Activated CD4-positive, alpha-beta T cell treated with anti-CD3 and anti-CD28 coated beads for 36 hours (primary cell): ENCODE measurements at regions not wholly inside any gene's neighbourhood (a gene's known extent, or its start where the extent isn't known, plus 50 kb on each side); places are given as distances from the start of the nearest gene placed in this dataset.

ENCODE experiments used
- ATAC-seq: fragments of 200-7000 bp; cut with Tn5 transposase; one replicate; pipeline ENCODE4 v1.10.0; 2021; ENCODE audit warnings: mild to moderate bottlenecking, moderate library complexity
- CTCF ChIA-PET: fragments of 350-600 bp; sonication (Branson Sonifier 250); formaldehyde crosslinking; loops from one replicate; lab custom pipeline; 2021; ENCODE audit warnings: antibody characterized with exemption; lab: Charles Lee
- POLR2A ChIA-PET: fragments of 350-600 bp; sonication (Branson Sonifier 250); formaldehyde crosslinking; loops from one replicate; lab custom pipeline; 2021; ENCODE audit warnings: antibody characterized with exemption, inconsistent platforms; lab: Charles Lee
- DNase-seq: peaks from one replicate; pipeline ENCODE4 v3.0.0-alpha.2; 2020
- H3K27ac Mint-ChIP-seq: one replicate; pipeline ENCODE4 v1.8.0; 2021; ENCODE audit warnings: mixed read lengths
- H3K27me3 Mint-ChIP-seq: one replicate; pipeline ENCODE4 v1.8.0; 2021; ENCODE audit warnings: mixed read lengths
- H3K36me3 Mint-ChIP-seq: one replicate; pipeline ENCODE4 v1.8.0; 2021; ENCODE audit warnings: low read depth, mixed read lengths
- H3K4me1 Mint-ChIP-seq: one replicate; pipeline ENCODE4 v1.8.0; 2021; ENCODE audit warnings: mixed read lengths
- H3K4me3 Mint-ChIP-seq: one replicate; pipeline ENCODE4 v1.8.0; 2021; ENCODE audit warnings: mild to moderate bottlenecking, moderate library complexity, mixed read lengths
- H3K9me3 Mint-ChIP-seq: one replicate; pipeline ENCODE4 v1.8.0; 2021; ENCODE audit warnings: low read depth, mixed read lengths
- intact Hi-C, 2 experiments: fragments of 100-400 bp; cut with DNase I in 1 of 2; cut with micrococcal nuclease in 1 of 2; formaldehyde crosslinking; loops; one replicate each; pipeline versions ENCODE4 v1.14.2 to v1.15.1; 2022 to 2024; cut with DNase I, micrococcal nuclease

- Mint-ChIP-seq H3K27ac (no peak overlapping the region), H3K9me3 (no peaks in the 10 kb centered on the region), H3K4me3 (no peak overlapping the region), H3K27me3 (peaks cover 1% of the 10 kb centered on the region), H3K4me1 (no peaks in the 10 kb centered on the region), H3K36me3 (no peaks in the 10 kb centered on the region)
- ATAC-seq, result no peak
- POLR2A ChIA-PET, result interaction anchor here (0.6 kb wide), 1 partner anchor 133 kb away, joined by 3 read pairs; no protein-coding TSS in a partner anchor
- intact Hi-C loops, result no loop called here
- CTCF ChIA-PET, result no interaction called here
- DNase-seq, result no peak
These were observed 59.1 kb downstream of the CEBPB start for GRCh38 chr20:50249447-50250388.

GRCh38 chr20:50250679-50251382, 60.2 kb downstream of the CEBPB start:
- intact Hi-C loops, result no loop called here
- DNase-seq, result no peak
- Mint-ChIP-seq H3K4me1 (no peaks in the 10 kb centered on the region), H3K27ac (no peak overlapping the region), H3K27me3 (peaks cover 2% of the 10 kb centered on the region), H3K9me3 (no peaks in the 10 kb centered on the region), H3K4me3 (no peak overlapping the region), H3K36me3 (no peaks in the 10 kb centered on the region)
- POLR2A ChIA-PET, result interaction anchor here (0.6 kb wide), 1 partner anchor 132 kb away, joined by 3 read pairs; no protein-coding TSS in a partner anchor
- no peak for ATAC-seq
- CTCF ChIA-PET, result no interaction called here

DNA sequence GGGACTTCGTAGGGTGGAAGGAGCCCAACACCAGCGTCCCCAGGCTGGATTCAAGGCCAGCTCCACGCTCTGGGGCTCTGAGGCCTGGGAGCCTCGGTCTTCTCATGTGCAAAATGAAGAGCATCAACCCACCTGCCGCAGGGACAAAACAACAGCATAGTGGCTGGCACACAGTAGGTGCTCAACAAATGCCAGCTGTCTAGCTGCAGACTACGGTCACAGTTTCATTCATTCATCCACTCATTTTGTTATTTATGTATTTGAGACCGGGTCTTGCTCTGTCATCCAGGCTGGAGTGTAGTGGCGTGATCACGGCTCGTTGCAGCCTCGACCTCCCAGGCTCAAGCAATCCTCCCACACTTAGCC, 60.7 kb downstream of the CEBPB start:
- ChIA-PET POLR2A (no interaction called here), CTCF (no interaction called here)
- peaks cover 2% of the 10 kb centered on the region for H3K27me3 Mint-ChIP-seq

DNA sequence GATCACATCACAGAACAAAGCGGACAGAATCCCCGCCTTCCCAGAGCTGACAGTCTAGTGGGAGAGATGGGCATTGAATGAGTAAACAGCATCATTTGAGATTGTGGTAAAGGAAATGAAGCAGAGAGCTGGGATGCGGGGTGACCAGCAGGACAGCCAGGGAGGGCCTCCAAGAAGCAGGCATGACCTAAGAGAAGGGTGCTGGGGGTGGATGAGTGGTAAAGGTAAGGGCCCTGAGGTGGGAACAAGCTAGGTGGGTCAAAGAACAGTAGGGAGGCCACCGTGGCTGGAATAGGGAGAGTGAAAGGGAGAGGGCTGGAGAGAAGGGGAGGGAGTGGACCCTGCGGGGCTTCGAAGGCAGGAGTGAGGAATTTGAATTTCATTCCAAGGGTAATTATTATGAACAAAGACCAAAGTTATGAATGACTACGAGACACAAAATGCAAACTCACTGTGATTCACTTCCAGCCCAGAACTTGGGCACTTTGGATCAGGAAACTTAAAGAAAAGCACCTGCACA, 61.4 kb downstream of the CEBPB start:
- POLR2A ChIA-PET, result no interaction called here
- no peak for DNase-seq
- CTCF ChIA-PET, result no interaction called here

More for the DNA sequence above, 60.7 kb downstream of the CEBPB start:
- H3K4me3 Mint-ChIP-seq, result no peak overlapping the region
- H3K36me3 Mint-ChIP-seq, result no peaks in the 10 kb centered on the region
- DNase-seq, result no peak
- no peaks in the 10 kb centered on the region for H3K9me3 Mint-ChIP-seq
- H3K4me1 Mint-ChIP-seq, result no peaks in the 10 kb centered on the region
- H3K27ac Mint-ChIP-seq, result no peak overlapping the region
- intact Hi-C loops, result no loop called here
- ATAC-seq, result no peak

DNA sequence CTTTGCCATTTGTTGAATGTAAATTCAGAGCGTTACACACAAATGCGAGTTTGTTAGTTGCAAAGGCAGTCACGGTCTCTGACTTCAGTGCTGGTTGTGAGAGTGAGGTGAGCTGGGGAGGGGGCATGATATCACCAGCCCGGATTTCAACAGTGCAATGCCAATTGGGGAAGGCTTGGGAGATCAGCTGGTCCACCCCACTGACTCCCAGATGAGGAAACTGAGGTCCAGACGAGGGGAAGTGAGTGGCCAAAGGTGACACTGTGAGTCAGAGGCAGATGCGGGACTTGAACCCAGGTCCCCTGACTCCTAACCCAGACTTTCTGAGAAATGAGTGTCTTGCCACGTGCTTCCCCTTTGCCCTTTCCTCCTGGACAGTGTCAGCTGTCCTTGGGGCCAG, 62.1 kb downstream of the CEBPB start:
- intact Hi-C loops, result no loop called here
- DNase-seq, result no peak
- POLR2A ChIA-PET, result no interaction called here
- no peaks in the 10 kb centered on the region for H3K9me3 Mint-ChIP-seq
- H3K27ac Mint-ChIP-seq, result no peak overlapping the region
- no peaks in the 10 kb centered on the region for H3K4me1 Mint-ChIP-seq
- H3K36me3 Mint-ChIP-seq, result no peaks in the 10 kb centered on the region
- no peak overlapping the region for H3K4me3 Mint-ChIP-seq
- no peak for ATAC-seq
- CTCF ChIA-PET, result interaction anchor here (0.6 kb wide), 1 partner anchor 1080 kb away, joined by 3 read pairs; no protein-coding TSS in a partner anchor
- H3K27me3 Mint-ChIP-seq, result peaks cover 2% of the 10 kb centered on the region

More for the DNA sequence above, 61.4 kb downstream of the CEBPB start:
- Mint-ChIP-seq H3K27me3 (peaks cover 2% of the 10 kb centered on the region), H3K27ac (no peak overlapping the region), H3K4me3 (no peak overlapping the region), H3K4me1 (no peaks in the 10 kb centered on the region), H3K36me3 (no peaks in the 10 kb centered on the region), H3K9me3 (no peaks in the 10 kb centered on the region)
- ATAC-seq, result no peak
- intact Hi-C loops, result no loop called here

- H3K4me3 Mint-ChIP-seq, result no peak overlapping the region
- POLR2A ChIA-PET, result no interaction called here
- intact Hi-C loops, result no loop called here
- CTCF ChIA-PET, result interaction anchor here (0.6 kb wide), 1 partner anchor 1080 kb away, joined by 3 read pairs; no protein-coding TSS in a partner anchor
- ATAC-seq (no peak), DNase-seq (no peak)
- H3K4me1 Mint-ChIP-seq, result no peaks in the 10 kb centered on the region
- no peaks in the 10 kb centered on the region for H3K36me3 Mint-ChIP-seq
- H3K27me3 Mint-ChIP-seq, result peaks cover 2% of the 10 kb centered on the region
- no peak overlapping the region for H3K27ac Mint-ChIP-seq
- no peaks in the 10 kb centered on the region for H3K9me3 Mint-ChIP-seq
These were observed 62.5 kb downstream of the CEBPB start for GRCh38 chr20:50253101-50253500.

DNA sequence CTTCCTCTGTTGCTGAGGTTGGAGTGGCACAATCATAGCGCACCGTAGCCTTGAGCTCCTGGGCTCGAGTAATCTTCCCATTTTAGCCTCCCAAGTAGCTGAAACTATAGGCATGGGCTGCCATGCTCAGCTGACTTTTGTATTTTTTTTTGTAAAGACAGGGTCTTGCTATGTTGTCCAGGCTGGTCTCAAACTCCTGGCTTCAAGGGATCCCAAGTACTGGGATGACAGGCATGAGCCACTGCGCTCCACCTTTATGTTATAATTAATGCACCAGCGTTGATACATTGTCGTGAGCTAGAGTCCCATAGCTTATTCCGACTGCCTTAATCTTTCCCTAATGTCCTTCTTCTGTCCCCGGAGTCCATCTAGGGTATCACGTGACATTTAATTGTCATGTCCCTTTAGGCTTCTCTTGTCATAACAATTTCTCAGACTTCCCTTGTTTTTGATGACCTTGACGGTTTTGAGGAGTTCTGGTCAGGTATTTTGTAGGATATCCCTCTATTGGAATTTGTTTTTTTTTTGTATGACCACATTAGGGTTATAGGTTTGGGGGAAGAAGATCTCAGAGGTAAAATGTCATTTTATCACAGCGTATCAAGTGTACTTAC, 63.9 kb downstream of the CEBPB start:
- DNase-seq (no peak), ATAC-seq (no peak)
- CTCF ChIA-PET, result no interaction called here
- Mint-ChIP-seq H3K4me1 (no peaks in the 10 kb centered on the region), H3K27ac (no peak overlapping the region), H3K36me3 (no peaks in the 10 kb centered on the region), H3K27me3 (peaks cover 2% of the 10 kb centered on the region), H3K4me3 (no peak overlapping the region), H3K9me3 (no peaks in the 10 kb centered on the region)
- POLR2A ChIA-PET, result no interaction called here
- intact Hi-C loops, result no loop called here

GRCh38 chr20:50256577-50256976, 65.9 kb downstream of the CEBPB start:
- Mint-ChIP-seq H3K27me3 (peaks cover 2% of the 10 kb centered on the region), H3K27ac (no peak overlapping the region), H3K4me1 (peaks cover 2% of the 10 kb centered on the region), H3K4me3 (no peak overlapping the region), H3K9me3 (no peaks in the 10 kb centered on the region), H3K36me3 (no peaks in the 10 kb centered on the region)
- ATAC-seq (no peak), DNase-seq (no peak)
- ChIA-PET POLR2A (no interaction called here), CTCF (interaction anchor here (1.3 kb wide), 1 partner anchor 12 kb away, joined by 3 read pairs; no protein-coding TSS in a partner anchor)
- intact Hi-C loops, result no loop called here

DNA sequence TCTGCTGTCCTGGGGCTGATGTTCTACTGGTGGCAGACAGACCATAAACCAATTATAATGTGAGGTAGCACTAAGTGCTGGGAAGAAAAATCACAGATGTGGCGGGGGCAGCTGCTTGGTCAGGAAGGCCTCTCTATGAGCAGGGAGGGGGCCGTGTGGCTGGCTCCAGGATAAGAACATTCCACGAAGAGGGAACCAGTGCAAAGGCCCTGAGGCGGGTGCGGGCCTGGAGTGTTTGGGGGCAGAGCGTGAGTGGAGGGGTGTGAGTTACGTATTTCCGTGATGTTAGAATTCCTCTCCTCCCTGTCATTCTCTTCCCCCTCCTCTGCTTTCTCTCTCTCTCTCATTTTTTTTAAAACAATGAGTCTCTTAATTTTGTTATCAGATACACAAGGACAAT, 67.2 kb downstream of the CEBPB start:
- Mint-ChIP-seq H3K4me1 (peaks cover 2% of the 10 kb centered on the region), H3K4me3 (no peak overlapping the region), H3K36me3 (no peaks in the 10 kb centered on the region), H3K9me3 (no peaks in the 10 kb centered on the region), H3K27ac (no peak overlapping the region), H3K27me3 (peaks cover 2% of the 10 kb centered on the region)
- no peak for ATAC-seq
- ChIA-PET POLR2A (no interaction called here), CTCF (no interaction called here)
- DNase-seq, result no peak
- intact Hi-C loops, result no loop called here

DNA sequence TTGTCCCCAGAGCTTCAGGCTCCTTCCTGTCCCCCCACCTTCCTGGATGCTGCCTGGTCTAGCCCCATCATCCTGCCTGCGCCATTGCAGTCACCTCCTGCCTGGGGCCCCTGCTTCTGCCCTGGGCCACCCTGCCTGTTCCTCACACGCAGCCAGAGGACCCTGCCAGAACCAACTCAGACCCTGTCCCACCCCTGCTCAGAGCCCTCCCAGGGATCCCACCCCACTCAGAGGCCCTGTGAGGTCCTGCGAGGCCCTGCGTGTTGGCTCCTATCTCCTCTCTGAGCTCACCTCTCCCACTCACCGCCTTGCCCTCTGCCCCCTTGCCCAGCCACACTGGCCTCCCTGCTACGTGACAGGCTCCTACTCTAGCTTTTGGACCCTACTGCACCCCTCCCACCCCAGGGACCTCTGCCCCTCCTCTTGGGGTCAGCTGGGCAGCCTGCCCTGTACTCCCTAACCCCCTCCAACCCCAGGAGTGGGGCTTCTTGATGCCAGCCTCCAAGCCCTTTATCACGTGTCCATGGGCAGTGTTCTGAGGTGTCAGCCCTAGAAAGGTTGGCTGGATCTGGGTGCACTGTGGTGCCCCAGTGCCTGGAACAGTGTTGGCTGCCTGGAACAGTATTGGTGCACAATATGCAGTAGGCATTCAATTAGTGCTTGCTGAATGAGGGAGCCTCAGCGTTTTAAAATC, 68.3 kb downstream of the CEBPB start:
- no peak for ATAC-seq
- H3K27ac Mint-ChIP-seq, result no peak overlapping the region
- CTCF ChIA-PET, result interaction anchor here (0.6 kb wide), 1 partner anchor 46 kb away, joined by 3 read pairs; no protein-coding TSS in a partner anchor

More for the DNA sequence above, 68.3 kb downstream of the CEBPB start:
- H3K27me3 Mint-ChIP-seq, result peaks cover 2% of the 10 kb centered on the region
- DNase-seq, result no peak
- POLR2A ChIA-PET, result no interaction called here
- no peaks in the 10 kb centered on the region for H3K36me3 Mint-ChIP-seq
- no peaks in the 10 kb centered on the region for H3K9me3 Mint-ChIP-seq
- no peak overlapping the region for H3K4me3 Mint-ChIP-seq
- peaks cover 2% of the 10 kb centered on the region for H3K4me1 Mint-ChIP-seq
- intact Hi-C loops, result no loop called here
